Mammary epithelial cell (primary cell): ENCODE measurements at regions not wholly inside any gene's neighbourhood (a gene's known extent, or its start where the extent isn't known, plus 50 kb on each side); places are given as distances from the start of the nearest gene placed in this dataset.

Experiments used
- EZH2 ChIP-seq: IDR thresholded peaks from 2 replicates; pipeline ENCODE4 v1.6.1; 2012; ENCODE audit warnings: low read length, inconsistent platforms, borderline replicate concordance
- TF ChIP-seq, protein P1 (sequence below), 2 donors: IDR thresholded peaks in 1 of 2; conservative IDR thresholded peaks in 1 of 2; 2 replicates each; pipeline ENCODE4 v1.5.1; 2011 to 2012; ENCODE audit warnings: inconsistent platforms in 2 of 2, low read length in 2 of 2, mild to moderate bottlenecking in 2 of 2, control low read depth in 1 of 2, low read depth in 1 of 2; ENCODE audit not compliant: insufficient read depth in 1 of 2; ENCODE audit errors: extremely low read depth in 1 of 2

DNA sequence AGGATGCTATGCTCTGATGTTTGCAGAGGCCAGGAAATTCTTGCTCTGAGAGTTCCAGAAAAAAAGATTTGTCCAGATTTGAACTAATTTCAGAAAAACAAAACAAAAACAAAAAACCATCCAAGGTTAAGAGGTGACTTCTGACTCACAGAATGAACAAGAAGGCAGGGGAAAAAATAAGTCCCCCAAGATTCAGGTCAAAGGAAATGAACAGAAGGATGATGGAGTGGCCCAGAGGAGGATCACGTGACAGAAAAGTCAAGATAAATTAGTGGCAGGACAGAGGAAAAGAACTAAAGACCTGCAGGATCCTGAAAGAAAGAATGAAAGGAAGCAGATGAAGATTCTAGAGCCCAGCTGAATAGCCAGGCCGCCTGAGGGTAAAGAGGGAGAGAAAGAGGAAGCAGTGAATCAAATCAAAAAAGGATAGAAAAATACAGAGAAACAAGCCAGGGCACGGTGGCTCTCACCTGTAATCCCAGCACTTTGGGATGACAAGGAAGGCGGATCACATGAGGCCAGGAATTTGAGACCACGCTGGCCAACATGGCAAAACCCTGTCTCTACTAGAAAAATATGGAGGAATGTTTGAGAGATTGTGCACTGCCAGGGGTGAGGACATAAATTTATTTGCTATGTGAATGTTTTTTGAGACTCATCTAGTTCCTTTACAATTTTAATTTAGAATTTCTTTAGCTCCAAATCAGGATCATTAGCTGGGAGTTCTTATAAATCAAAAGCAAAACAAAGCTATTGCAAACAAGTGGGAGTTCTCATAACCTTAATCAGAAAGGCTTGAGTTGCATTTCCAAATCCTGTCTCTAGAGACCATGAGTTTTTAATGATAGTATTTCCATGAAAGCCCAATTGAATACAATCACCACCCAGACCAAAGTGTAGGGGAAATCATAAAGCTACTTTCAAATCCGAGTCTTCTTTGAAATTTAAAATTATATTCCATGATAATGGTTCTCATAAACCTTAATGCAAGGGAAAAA lies 217.1 kb upstream of the PLEKHG7 start:
- TF ChIP-seq, protein P1, sequence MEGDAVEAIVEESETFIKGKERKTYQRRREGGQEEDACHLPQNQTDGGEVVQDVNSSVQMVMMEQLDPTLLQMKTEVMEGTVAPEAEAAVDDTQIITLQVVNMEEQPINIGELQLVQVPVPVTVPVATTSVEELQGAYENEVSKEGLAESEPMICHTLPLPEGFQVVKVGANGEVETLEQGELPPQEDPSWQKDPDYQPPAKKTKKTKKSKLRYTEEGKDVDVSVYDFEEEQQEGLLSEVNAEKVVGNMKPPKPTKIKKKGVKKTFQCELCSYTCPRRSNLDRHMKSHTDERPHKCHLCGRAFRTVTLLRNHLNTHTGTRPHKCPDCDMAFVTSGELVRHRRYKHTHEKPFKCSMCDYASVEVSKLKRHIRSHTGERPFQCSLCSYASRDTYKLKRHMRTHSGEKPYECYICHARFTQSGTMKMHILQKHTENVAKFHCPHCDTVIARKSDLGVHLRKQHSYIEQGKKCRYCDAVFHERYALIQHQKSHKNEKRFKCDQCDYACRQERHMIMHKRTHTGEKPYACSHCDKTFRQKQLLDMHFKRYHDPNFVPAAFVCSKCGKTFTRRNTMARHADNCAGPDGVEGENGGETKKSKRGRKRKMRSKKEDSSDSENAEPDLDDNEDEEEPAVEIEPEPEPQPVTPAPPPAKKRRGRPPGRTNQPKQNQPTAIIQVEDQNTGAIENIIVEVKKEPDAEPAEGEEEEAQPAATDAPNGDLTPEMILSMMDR (conservative IDR thresholded peaks at IDR 0.05 in 1 of 2, IDR thresholded peaks at IDR 0.05 in 1 of 2; ENCODE audit: extremely low read depth in 1 of 2, insufficient read depth in 1 of 2, low read depth in 1 of 2, low read length in 2 of 2) = no peak
- TF ChIP-seq EZH2 = no peak
